Cardiac muscle cell (in vitro differentiated cells and primary cell): ENCODE measurements at regions not wholly inside any gene's neighbourhood (a gene's known extent, or its start where the extent isn't known, plus 50 kb on each side); places are given as distances from the start of the nearest gene placed in this dataset.

Experiments
- DNase-seq, 2 donors: peaks; one replicate each; pipeline versions ENCODE4 v3.0.0 to v3.0.0-alpha.2; 2010 to 2017; ENCODE audit warnings: low read depth in 1 of 2, low spot score in 1 of 2
- H3K27ac ChIP-seq: fragments of 200-600 bp; sonication (generic); 2 replicates; pipeline ENCODE4 v1.5.1; 2016
- H3K27me3 ChIP-seq: fragments of 200-600 bp; sonication (generic); 2 replicates; pipeline ENCODE4 v1.6.0; 2016; ENCODE audit warnings: control low read depth
- H3K36me3 ChIP-seq: fragments of 200-600 bp; sonication (generic); 2 replicates; pipeline ENCODE4 v1.5.1; 2016; ENCODE audit warnings: control low read depth
- H3K4me1 ChIP-seq: fragments of 200-600 bp; sonication (generic); 2 replicates; pipeline ENCODE4 v1.8.1; 2017; ENCODE audit warnings: low read depth, mild to moderate bottlenecking, mixed run types
- H3K4me3 ChIP-seq: fragments of 200-600 bp; sonication (generic); 2 replicates; pipeline ENCODE4 v1.5.1; 2016; ENCODE audit warnings: mild to moderate bottlenecking
- H3K9me3 ChIP-seq: fragments of 200-600 bp; sonication (generic); 2 replicates; pipeline ENCODE4 v1.5.1; 2017; ENCODE audit warnings: low read depth, mild to moderate bottlenecking, control low read depth
- TF ChIP-seq, protein P1 (sequence below): IDR thresholded peaks from 2 replicates; pipeline ENCODE4 v1.5.1; 2012; ENCODE audit warnings: low read depth, mild to moderate bottlenecking, low read length

DNA sequence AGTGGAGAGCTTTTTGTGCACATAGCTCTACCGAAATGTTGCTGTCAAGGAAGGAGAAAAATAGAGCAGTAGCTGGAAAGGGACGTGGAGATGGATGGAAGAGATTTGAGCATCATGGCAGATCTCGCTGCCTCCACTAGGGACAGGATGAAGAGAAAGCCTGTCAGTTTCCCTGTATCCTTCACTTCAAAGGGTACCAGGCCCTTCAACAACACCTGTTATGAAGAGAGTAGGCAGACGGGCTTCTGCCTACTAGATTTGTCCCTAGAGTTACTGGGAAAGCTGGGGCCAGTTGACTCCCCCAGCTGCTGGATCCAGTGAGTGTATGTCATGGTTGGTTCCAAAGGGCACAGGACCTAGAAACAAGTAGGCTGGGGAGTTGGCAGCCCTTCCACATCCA lies 150.8 kb downstream of the TLE3 start:
- peaks cover 3% of the 10 kb centered on the region for H3K27me3 ChIP-seq
- no peak overlapping the region for H3K4me3 ChIP-seq
- TF ChIP-seq, protein P1, sequence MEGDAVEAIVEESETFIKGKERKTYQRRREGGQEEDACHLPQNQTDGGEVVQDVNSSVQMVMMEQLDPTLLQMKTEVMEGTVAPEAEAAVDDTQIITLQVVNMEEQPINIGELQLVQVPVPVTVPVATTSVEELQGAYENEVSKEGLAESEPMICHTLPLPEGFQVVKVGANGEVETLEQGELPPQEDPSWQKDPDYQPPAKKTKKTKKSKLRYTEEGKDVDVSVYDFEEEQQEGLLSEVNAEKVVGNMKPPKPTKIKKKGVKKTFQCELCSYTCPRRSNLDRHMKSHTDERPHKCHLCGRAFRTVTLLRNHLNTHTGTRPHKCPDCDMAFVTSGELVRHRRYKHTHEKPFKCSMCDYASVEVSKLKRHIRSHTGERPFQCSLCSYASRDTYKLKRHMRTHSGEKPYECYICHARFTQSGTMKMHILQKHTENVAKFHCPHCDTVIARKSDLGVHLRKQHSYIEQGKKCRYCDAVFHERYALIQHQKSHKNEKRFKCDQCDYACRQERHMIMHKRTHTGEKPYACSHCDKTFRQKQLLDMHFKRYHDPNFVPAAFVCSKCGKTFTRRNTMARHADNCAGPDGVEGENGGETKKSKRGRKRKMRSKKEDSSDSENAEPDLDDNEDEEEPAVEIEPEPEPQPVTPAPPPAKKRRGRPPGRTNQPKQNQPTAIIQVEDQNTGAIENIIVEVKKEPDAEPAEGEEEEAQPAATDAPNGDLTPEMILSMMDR = no peak

DNA sequence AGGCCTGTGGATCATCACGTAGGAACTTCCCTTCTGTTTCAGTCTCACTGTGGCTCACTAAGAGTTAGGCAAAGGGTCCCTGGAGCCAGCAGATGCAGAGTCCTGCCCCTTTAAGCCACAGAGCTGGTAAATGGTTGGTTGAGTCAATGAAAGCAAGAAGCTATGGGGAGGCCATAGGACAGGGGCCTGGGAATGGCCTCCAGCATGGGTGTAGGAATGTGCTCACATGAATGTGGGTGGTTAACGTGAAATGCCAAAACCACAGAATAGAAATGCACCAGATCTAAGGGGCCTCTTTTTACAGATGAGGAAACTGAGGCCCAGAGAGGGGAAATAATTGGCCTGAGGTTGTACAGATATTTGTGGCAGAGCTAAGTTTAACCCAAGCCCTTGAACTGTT lies 150.3 kb downstream of the TLE3 start:
- no peaks in the 10 kb centered on the region for H3K36me3 ChIP-seq
- peaks cover 3% of the 10 kb centered on the region for H3K27me3 ChIP-seq

More for the DNA sequence above, 150.8 kb downstream of the TLE3 start:
- DNase-seq = no peak
- Histone ChIP-seq H3K36me3 (no peaks in the 10 kb centered on the region), H3K27ac (no peak overlapping the region), H3K9me3 (no peaks in the 10 kb centered on the region), H3K4me1 (no peaks in the 10 kb centered on the region)

DNA sequence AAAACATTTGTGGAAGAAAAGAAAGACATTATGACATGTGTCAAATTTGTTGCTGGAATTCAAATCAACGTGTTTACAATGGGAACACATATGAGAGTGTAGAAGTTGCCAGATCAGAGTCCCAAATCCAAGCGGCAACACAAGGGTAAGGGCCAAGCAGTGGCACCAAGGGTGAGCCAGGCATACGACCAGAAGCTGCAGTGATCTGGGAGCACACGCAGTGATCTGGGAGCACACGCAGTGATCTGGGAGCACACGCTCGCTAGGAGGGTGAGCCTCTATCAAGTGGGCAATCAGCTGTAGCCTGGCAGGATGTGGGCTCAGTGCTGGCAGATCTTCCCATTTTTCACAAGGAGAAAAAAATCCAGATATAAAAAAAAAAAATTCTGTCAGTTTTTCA lies 148.2 kb downstream of the TLE3 start:
- DNase-seq = no peak
- no peaks in the 10 kb centered on the region for H3K4me1 ChIP-seq
- peaks cover 3% of the 10 kb centered on the region for H3K27me3 ChIP-seq
- TF ChIP-seq, protein P1 = no peak
- no peak overlapping the region for H3K4me3 ChIP-seq
- H3K36me3 ChIP-seq = no peaks in the 10 kb centered on the region
- H3K27ac ChIP-seq = no peak overlapping the region
- no peaks in the 10 kb centered on the region for H3K9me3 ChIP-seq

More for the DNA sequence above, 150.3 kb downstream of the TLE3 start:
- no peak for DNase-seq
- H3K4me3 ChIP-seq = no peak overlapping the region
- H3K9me3 ChIP-seq = no peaks in the 10 kb centered on the region
- no peak overlapping the region for H3K27ac ChIP-seq
- TF ChIP-seq, protein P1 = no peak
- H3K4me1 ChIP-seq = no peaks in the 10 kb centered on the region

DNA sequence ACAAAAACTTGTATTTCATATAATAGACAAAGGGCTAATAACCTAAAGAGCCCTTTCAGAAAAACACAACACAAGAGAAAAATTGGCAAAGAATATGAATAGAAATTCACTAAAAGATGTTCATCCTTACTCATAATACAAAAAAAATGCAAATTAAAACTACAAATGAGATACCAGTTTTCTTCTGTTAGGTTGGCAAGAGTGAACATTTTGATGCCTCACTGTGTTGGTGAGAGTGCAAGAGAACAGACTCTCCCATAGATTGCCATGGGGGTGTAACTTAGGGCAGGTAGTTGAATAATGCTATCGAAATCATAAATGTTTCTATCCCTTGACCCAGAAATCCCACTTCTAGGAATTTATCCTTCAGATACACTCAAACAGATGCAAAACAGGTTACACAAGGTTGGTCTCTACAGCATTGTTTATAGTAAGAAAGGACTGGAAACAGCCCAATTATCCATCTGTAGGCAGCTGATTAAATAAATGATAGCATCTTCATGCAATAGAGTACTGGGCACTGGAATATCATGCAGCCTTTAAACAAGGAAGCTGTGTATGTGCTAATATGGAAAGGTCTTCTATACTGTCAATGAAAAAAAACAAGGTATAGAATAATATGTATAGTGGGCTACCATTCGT lies 146.3 kb downstream of the TLE3 start:
- no peaks in the 10 kb centered on the region for H3K36me3 ChIP-seq
- TF ChIP-seq, protein P1 = no peak
- H3K4me3 ChIP-seq = no peak overlapping the region
- H3K27me3 ChIP-seq = no peaks in the 10 kb centered on the region
- no peak for DNase-seq
- H3K9me3 ChIP-seq = no peaks in the 10 kb centered on the region
- H3K4me1 ChIP-seq = no peaks in the 10 kb centered on the region
- H3K27ac ChIP-seq = no peak overlapping the region

DNA sequence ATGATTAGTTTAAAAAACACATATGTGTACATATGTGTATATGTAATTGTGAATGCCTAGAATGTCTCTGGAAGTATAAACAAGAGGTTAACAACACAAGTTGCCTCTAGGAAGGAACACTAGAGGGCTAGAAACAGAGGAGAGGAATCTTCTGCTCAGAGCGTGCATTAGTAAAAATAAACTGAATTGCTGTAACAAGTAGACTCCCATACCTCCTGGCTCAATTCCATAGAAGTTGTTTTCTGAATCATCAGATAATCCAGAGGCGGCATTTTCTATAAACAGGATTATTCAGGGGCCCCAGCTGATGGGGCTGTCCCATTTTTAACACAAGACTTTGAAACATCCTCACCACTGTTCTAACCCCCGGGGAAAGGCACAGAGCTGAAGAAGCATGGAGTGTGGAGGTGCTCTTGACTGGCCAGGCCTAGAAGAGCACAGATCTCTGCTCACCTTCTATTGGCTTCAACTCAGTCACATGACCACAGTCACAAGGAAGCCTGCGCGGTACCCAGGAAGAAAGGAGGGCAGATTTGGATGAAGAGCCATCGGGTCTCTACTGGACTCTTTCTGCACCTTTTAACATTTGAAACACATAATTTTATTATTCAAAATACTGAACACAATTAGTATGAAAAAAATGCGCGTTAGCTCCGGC lies 145.7 kb downstream of the TLE3 start:
- TF ChIP-seq, protein P1 = no peak
- no peaks in the 10 kb centered on the region for H3K27me3 ChIP-seq
- H3K4me3 ChIP-seq = no peak overlapping the region
- H3K9me3 ChIP-seq = no peaks in the 10 kb centered on the region
- H3K36me3 ChIP-seq = no peaks in the 10 kb centered on the region
- H3K4me1 ChIP-seq = no peaks in the 10 kb centered on the region
- no peak overlapping the region for H3K27ac ChIP-seq
- DNase-seq = no peak
